NCI-H1092 treated with DMSO at 0.1 percent for 48 hours (cell line): ENCODE measurements at regions not wholly inside any gene's neighbourhood (a gene's known extent, or its start where the extent isn't known, plus 50 kb on each side); places are given as distances from the start of the nearest gene placed in this dataset.

ENCODE experiments used
- DNase-seq: peaks from one replicate; lab custom pipeline; 2025; lab: John Stamatoyannopoulos, UW

GRCh38 chr10:7507887-7508726 lies 97.3 kb upstream of the SFMBT2 start:
- no peak for DNase-seq

GRCh38 chr10:7506571-7506970 lies 95.7 kb upstream of the SFMBT2 start:
- DNase-seq, result no peak

- DNase-seq, result no peak
Observed at GRCh38 chr10:7505196-7505595, 94.4 kb upstream of the SFMBT2 start.

- no peak for DNase-seq
Observed at GRCh38 chr10:7503190-7503589, 92.4 kb upstream of the SFMBT2 start.

GRCh38 chr10:7501157-7501556 lies 90.3 kb upstream of the SFMBT2 start:
- no peak for DNase-seq

GRCh38 chr10:7498111-7498510 lies 87.3 kb upstream of the SFMBT2 start:
- no peak for DNase-seq

GRCh38 chr10:7493996-7494395 lies 83.2 kb upstream of the SFMBT2 start:
- peak; percentile 42 for DNase-seq

GRCh38 chr10:7492660-7493046 lies 81.8 kb upstream of the SFMBT2 start:
- no peak for DNase-seq

GRCh38 chr10:7491949-7492659 lies 81.3 kb upstream of the SFMBT2 start:
- DNase-seq, result no peak

- no peak for DNase-seq
Observed at GRCh38 chr10:7491230-7491629, 80.4 kb upstream of the SFMBT2 start.

- DNase-seq, result no peak
Observed at GRCh38 chr10:7488418-7488829, 77.6 kb upstream of the SFMBT2 start.

GRCh38 chr10:7487528-7487927 lies 76.7 kb upstream of the SFMBT2 start:
- no peak for DNase-seq

- no peak for DNase-seq
Observed at GRCh38 chr10:7486528-7486927, 75.7 kb upstream of the SFMBT2 start.

- DNase-seq, result peak; percentile 14
Observed at GRCh38 chr10:7485799-7486198, 75.0 kb upstream of the SFMBT2 start.

- DNase-seq, result no peak
Observed at GRCh38 chr10:7485244-7485556, 74.4 kb upstream of the SFMBT2 start.

GRCh38 chr10:7484456-7485243 lies 73.8 kb upstream of the SFMBT2 start:
- no peak for DNase-seq

- DNase-seq, result no peak
Observed at GRCh38 chr10:7483848-7484247, 73.0 kb upstream of the SFMBT2 start.

- no peak for DNase-seq
Observed at GRCh38 chr10:7482992-7483391, 72.2 kb upstream of the SFMBT2 start.

- DNase-seq, result no peak
Observed at GRCh38 chr10:7481368-7481765, 70.5 kb upstream of the SFMBT2 start.

GRCh38 chr10:7480742-7481367 lies 70.0 kb upstream of the SFMBT2 start:
- no peak for DNase-seq

GRCh38 chr10:7479861-7480598 lies 69.2 kb upstream of the SFMBT2 start:
- no peak for DNase-seq
